ENCODE measurements at regions not wholly inside any gene's neighbourhood (a gene's known extent, or its start where the extent isn't known, plus 50 kb on each side); places are given as distances from the start of the nearest gene placed in this dataset.

DNA sequence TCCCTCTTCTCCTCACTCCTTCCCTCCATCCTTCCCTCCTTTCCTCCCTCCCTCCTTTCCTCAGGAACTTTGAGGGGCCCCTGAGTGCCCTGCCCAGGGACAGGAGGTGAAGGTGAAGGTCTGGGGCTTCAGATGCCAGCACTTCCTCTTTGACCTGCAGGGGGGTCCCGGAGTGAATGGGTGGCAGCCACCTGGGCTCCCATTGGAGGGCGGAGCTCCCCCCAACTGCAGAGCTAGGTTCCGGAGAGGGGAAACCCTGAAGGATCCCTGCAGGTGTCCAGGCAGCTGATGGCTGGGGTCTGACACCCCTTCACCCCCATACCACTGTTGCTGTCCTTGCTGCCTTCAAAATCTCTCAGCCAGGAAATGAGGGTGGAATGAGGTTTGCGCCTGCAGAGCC lies 1131.3 kb downstream of the BRD1 start:
- DNase-seq (ENCODE audit: extremely low read depth, low read depth), result no peak
- TF ChIP-seq, protein P1, sequence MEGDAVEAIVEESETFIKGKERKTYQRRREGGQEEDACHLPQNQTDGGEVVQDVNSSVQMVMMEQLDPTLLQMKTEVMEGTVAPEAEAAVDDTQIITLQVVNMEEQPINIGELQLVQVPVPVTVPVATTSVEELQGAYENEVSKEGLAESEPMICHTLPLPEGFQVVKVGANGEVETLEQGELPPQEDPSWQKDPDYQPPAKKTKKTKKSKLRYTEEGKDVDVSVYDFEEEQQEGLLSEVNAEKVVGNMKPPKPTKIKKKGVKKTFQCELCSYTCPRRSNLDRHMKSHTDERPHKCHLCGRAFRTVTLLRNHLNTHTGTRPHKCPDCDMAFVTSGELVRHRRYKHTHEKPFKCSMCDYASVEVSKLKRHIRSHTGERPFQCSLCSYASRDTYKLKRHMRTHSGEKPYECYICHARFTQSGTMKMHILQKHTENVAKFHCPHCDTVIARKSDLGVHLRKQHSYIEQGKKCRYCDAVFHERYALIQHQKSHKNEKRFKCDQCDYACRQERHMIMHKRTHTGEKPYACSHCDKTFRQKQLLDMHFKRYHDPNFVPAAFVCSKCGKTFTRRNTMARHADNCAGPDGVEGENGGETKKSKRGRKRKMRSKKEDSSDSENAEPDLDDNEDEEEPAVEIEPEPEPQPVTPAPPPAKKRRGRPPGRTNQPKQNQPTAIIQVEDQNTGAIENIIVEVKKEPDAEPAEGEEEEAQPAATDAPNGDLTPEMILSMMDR (IDR thresholded peaks at IDR 0.05; ENCODE audit: low read depth, low read length), result no peak

DNA sequence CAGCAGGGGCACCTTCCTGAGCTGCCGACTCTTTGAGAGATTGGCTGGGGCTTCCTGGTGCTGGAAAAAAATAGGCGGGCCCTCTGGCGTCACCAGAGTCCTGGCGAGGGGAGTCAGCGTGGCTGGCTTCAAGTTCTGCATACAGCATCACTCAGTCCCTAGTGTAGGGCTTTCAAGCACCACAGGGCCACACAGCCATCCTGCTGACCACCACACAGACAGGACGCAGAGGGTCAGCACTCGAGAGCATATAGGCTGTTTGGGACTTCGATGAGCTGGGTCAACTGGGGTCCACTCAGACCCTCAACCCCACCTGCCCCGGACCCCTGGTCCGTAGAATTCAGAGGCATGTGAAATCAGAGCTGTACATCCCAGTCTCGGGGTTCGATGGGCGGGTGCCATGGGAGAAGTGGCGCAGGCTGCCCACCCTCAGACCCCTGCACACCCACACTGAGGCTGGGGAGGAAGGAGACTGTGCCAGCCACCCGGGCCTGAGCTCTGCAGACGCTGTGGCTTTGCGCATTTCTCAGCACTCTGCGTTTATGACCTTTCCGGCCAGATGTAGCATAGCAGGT lies 1131.9 kb downstream of the BRD1 start:
- no peak for DNase-seq (ENCODE audit: extremely low read depth, low read depth)
- TF ChIP-seq, protein P1 (IDR thresholded peaks at IDR 0.05; ENCODE audit: low read depth, low read length), result no peak

DNA sequence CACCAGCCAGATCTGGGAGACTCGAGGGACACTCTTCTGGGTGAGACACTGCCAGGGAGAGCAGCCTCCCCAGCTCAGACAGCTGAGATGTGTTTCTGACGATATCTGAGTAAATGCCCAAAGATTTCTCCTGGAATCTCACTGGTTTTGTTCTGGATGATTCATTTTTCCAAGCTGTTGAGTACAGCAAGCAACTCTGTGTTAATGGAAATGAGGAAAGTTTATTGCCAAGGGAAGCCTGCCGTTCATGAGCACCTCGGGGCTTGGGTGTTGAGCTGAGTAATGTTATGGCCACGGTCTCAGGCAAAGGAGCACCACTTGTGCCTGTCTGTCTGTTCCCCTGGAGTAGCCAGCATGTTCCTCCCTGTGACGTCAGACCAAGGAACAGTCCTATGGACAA lies 1132.4 kb downstream of the BRD1 start:
- no peak for DNase-seq (ENCODE audit: extremely low read depth, low read depth)
- TF ChIP-seq, protein P1 (IDR thresholded peaks at IDR 0.05; ENCODE audit: low read depth, low read length), result no peak

DNA sequence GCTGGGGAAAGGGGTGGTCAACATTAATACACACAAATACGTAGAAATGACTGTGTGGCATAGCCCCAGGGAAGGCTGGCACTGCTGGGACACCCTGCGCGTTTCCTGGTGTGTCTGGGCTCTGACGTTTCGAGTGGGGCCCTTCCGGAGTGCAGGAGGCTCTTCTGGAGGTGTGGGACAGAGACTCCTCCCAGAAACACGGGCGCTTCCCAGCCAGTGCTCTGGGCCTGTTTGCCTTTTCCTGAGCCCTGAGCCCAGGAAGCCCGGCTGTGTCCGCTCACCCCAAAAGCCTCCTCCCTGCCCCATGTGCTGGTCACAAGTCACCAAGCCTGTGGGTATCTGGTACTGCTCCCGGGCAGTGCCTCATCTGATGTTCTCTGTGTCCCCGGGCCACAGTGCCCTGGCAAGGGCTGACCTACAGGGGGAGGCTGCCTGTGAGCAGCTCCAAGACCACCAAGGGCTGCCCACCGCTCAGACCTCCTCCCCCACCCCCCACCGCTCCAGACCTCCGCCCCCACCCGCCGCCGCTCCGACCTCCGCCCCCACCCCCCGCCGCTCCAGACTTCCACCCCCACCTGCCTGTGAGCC lies 1133.3 kb downstream of the BRD1 start:
- TF ChIP-seq, protein P1 (IDR thresholded peaks at IDR 0.05; ENCODE audit: low read depth, low read length), result no peak
- no peak for DNase-seq (ENCODE audit: extremely low read depth, low read depth)

DNA sequence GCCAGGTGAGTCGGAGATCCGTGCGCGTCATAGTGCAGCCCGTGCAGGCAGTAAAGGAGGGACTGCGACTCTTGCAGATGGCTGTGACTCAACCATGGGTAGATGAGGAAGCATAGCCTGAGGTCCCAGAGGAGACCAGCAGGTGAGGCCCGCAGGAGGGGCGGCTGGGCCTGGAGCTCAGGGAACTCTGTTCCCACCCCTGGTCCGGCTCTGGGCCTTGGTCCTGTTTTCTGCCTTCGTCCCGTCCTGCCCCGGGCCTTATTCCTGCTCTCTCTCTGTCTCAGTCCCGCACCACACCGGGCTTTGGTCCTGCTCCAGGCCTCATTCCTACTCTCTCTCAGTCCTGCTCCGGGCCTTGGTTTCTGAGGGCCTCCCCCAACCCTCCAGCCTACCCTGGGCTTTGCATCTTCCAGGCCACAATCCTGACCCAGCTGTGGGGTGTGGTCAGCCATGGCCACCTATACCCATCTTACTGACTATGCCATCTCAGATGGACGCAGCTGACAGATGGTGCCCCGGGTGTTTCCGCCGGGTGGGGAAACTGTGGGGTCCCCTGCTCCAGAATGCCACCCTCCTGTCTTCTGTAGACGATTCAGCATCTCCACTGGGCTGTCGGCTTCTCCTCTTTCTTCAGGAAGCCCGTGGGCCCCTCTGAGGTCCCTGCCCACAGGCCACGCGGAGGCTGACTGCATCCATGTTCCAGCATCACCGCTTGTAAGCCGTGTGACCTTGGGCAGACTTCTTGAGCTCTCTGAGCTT lies 1134.1 kb downstream of the BRD1 start:
- TF ChIP-seq, protein P1 (IDR thresholded peaks at IDR 0.05; ENCODE audit: low read depth, low read length), result no peak
- no peak for DNase-seq (ENCODE audit: extremely low read depth, low read depth)

DNA sequence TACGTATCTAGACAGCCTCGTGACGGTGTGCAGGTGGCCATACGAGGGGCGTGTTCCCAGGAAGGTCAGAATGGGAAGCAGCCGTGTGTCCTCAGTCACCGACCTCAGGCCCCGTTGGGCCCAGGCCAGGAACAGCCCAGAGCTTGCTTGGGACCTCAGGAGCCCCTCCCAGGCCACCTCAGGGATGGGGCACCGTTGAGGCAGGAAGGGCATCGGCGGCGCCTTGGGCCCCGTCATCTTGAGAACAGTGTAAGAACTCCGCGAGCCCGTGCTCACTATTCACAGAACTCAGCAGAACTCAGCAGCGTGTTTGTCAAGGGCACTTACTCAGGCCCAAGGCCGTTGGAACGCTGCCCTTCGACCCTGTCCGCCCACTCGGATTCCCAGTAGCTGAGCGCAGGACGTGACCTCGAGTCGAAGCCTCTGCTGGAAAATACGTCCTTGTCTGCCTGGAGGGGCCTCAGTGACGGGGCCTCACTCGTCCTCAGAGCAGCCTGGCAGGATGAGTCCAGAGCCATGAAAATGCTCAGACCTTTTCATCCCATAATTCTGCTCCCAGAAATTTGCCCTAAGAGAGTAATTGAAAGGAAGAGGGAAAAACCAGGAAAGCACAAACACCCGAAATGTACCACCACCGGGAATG lies 1134.8 kb downstream of the BRD1 start:
- TF ChIP-seq, protein P1 (IDR thresholded peaks at IDR 0.05; ENCODE audit: low read depth, low read length), result no peak
- no peak for DNase-seq (ENCODE audit: extremely low read depth, low read depth)

DNA sequence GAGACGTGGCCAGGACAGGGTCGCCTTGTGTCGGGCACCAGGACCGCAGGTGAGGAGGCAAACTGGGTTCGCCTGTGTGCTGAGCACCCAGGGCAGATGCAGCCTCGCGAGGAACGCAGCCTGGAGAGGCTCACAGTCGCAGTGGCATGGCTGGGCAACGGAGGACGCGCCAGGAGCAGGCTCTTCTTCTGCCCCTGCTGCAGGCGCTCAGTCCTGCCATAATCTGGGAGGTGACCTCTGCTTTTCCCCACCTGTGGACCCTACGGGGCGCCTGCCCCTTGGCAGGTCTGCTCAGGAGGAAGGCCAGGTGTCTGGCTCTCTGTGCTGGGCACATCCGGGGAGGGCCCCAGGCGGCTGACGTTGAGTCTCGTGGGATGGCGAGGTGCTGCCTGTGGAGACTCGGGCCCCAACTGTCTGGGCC lies 1136.2 kb downstream of the BRD1 start:
- no peak for DNase-seq (ENCODE audit: extremely low read depth, low read depth)
- TF ChIP-seq, protein P1 (IDR thresholded peaks at IDR 0.05; ENCODE audit: low read depth, low read length), result no peak
